Anterior cingulate cortex (tissue), 58 donors: ENCODE measurements at regions not wholly inside any gene's neighbourhood (a gene's known extent, or its start where the extent isn't known, plus 50 kb on each side); places are given as distances from the start of the nearest gene placed in this dataset.
"Not testable (repeated sequence)": the region's sequence is repeated elsewhere in the genome, so short reads cannot be mapped to it uniquely, and the experiment has no call there.

Experiments
- DNase-seq, 58 donors: peaks; one replicate each; lab custom pipeline; 2025; lab: John Stamatoyannopoulos, UW

DNA sequence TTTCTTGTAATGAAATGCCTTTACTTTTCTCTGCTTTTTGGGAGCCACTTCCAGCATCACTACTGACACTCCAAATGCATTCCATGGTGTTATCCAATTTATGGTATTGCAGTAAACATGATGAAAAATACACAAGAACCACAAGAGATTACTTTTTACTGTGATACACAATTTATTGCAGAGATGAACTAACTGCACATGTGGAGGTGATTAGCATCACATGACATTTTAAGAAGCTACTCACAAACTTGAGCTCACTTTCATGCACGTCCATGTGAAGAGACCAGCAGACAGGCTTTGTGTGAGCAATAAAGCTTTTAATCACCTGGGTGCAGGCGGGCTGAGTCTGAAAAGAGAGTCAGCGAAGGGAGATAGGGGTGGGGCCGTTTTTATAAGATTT lies 780.5 kb upstream of the GOT2 start:
- DNase-seq: no peak

DNA sequence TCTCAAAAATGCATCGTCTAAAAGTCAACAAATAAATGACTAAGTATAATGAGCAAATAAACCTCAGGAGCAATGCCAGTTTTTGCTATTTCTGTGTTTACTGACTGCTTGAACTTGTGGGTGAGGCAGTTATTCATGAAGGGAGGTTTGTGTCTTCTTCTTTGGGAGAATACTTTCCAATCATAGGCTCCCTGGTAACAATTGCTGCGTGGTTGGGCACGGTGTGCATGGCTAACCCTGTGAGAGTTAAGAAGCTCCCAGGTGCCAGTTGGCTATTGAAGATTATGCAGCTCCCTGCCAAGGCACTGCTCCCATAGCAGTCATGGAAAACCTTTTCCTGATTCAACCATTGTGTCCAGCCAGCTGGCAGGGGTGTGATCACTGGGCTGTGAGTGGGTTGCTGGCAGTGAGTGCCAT lies 775.9 kb upstream of the GOT2 start:
- peak in 43 of 58 donors; percentile 1 to 82 (median 33) for DNase-seq

DNA sequence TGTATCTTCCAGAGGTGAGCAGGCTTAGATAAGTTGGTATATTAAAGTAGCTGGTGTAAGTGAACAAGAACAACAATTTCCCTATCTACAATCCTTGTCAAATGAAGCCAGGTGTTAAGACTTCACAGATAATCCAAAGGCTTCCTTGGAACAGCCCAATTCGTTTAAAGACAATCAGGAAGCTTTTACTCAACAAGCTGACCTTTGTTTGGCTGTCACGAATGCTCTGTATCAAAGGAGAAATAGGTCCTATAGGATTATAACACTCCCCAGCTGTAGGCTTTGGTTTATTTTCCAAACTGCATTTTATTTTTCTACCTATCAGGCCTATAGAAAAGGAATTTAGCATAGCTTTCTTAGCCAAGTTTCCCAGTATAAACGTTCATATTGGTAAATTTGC lies 766.5 kb upstream of the GOT2 start:
- no peak for DNase-seq

DNA sequence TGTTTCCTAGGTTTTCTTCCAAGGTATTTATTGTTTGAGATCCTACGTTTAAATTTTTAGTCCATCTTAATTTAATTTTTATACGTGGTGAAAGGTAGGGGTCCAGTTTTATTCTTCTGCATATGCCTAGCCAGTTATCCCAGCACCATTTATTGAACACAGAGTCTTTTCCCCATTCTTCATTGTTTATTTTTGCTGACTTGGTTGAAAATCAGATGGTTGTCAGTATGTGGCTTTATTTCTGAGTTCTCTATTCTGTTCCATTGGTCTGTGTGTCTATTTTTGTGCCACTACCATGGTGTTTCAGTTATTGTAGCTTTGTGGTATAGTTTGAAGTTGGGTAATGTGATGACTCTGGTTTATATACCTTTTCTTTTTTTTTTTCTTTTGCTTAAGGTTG lies 753.0 kb upstream of the GOT2 start:
- no peak for DNase-seq

DNA sequence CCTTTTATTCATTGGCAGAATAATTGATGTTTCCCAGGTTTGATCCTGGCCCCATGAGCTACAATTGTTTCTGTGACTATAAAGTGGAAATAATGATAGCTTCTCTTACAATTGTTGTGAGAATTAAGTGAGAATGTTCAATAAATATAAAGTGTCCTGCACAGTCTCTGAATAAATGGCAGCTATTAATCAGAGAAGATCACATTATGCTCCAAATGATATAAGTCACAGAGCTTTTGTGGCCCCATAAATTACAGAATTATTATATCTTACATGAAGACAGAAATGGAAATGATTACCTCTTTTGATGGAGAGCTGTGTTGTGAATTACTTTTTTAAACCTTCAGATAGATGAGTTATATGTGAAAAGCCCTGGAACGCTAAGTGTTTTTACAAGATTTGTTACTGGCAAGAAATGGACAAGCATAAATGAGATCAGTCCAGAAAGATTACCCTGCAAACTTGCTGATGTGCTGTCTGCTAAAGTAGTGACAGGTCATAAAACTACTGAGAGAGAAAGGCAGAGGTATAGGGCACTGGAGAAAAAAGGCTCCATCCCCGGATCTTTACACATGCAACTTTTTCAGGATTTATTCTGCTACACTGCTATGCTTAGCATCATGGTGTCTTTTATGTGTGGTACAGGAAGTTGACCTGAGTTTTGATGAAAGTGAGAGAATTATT lies 750.9 kb upstream of the GOT2 start:
- DNase-seq: no peak

DNA sequence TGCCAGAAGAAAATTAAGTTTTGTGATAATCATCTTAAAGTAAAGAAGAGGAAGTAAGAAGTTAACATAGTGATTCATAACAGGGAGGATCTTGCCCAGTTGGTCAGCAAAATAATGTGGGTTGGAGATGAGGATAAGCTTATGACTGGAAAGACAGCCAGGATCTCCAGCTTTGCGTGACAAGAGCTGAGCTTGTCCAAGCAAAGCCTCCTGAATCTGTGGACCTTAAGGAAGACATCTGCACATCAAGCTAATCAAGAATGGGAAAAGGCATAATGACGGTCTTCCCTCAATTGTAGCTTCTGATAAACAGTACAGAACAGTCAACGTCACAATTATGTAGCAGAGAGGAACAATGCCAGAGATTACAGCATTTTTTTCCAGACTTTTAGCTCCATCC lies 744.7 kb upstream of the GOT2 start:
- no peak for DNase-seq

DNA sequence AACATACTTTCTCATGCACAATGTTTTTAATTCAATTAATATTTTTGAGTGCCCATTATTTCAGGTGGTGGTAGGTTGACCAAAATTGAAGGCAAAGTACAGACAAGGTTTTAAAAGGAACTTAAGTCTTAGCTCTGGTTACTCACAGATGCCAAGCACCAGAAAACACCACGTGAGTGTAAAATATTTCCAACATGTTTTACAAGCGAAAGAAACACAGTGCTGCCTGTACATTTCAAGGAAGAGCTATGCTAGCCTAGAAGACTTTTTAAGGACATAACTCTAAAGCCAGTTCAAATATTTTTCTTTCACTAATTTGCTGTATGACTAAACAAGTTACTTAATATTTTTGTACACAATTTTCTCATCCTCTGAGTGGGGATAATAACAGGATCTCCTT lies 736.4 kb upstream of the GOT2 start:
- no peak for DNase-seq

DNA sequence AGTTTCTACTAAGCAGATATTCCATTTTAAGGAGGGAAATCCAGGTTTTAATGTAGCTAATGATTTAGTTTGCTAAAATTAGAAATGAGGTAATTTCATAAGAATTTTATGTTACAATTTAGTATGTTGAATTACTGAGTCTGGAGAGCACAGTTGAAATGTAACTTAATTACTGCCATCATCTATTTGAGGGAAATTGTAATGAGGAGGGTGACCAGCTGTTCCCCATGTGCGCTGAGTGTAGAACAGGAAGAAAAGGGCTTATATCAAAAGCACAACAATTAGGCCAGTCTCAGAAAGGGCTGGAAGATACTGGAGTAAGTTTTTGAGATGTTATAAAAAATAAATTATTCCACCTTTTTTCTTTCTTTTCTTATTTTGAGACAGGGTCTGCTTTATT lies 735.1 kb upstream of the GOT2 start:
- no peak for DNase-seq

DNA sequence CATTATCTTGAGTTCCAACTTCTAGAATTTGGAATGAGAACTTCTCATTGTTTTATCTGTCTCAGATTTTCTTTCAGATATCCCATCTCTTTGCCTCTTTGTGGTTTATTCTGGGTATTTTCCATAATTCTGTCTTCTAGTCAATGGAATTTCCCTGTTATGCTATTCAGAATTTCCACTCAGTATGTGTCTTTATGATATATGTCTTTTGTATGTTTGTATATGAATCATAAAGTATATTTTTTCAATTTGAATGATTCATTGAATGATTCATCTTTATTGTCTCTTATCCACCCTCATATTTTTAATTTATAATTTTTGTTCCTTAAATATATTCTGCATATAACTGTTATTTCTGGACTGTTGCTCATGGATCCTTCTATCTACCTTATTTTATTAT lies 729.7 kb upstream of the GOT2 start:
- DNase-seq: no peak

DNA sequence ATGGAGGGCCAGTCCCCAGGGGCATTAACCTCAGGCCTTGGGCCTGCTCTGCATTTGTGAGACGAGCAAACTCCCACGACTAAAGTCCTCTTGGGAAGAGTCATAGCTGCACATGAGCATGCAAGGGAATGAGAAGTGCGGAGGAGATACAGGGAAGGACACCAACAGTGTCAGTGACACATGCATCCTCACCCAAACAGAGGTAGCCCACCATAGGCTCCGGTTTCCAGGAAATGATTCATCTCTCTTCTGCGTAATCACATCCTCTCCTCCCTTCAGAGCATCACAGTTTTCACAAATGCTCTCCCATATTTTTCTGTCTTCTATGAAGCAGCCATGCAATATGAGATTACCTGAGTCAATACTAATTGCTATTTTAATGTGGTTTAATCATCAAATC lies 725.7 kb upstream of the GOT2 start:
- DNase-seq: no peak

DNA sequence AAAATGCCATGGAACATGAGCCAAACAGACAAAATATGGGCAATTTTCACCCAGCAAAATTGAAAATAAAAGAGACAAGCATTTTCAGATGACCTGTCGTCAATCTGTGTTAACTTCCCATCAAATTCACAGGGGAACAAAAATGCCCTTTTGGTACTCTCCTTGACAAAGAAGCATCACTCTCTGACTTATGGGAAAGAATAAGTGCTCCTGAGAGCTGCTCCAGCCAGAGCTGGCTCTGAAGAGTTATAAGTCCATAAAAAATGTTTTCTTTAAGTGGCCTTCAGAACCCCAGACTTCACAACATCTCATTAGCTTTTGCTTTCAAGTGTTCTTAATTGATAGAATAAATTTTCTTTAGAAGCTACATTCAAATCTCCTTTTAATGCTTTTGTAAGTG lies 721.4 kb upstream of the GOT2 start:
- DNase-seq: no peak

DNA sequence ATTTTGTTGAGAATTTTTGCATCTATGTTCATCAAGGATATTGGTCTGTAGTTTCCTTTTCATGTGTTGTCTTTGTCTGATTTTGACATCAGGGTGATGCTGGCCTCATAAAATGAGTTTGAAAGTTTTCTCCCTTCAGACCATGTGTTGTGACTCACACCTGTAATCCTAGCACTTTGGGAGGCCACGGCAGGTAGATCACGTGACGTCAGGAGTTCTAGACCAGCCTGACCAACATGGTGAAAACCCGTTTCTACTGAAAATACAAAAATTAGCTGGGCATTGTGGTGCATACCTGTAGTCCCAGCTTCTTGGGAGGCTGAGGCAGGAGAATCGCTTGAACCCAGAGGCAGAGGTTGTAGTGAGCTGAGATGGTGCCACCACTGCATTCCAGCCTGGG lies 716.4 kb upstream of the GOT2 start:
- DNase-seq: not testable (repeated sequence)

DNA sequence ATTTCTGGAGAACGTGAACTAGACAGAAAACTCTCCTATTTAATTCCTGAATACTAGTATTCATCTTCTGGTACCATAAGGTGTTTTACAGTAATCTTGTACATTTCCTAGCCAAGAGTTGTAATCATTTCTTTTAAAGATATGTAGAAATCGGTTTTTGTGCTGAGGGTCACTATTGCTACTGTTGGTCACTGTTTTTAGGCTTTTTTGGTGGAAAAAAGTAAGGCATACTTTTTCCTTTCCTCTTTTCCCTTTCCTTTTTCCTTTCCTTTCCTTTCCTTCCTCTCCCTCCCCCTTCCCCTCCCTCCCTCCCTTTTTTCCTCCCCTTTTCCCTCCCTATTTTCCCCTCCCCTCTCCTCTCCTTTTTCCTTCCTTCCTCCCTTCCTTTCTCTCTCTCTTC lies 706.4 kb upstream of the GOT2 start:
- DNase-seq: no peak

DNA sequence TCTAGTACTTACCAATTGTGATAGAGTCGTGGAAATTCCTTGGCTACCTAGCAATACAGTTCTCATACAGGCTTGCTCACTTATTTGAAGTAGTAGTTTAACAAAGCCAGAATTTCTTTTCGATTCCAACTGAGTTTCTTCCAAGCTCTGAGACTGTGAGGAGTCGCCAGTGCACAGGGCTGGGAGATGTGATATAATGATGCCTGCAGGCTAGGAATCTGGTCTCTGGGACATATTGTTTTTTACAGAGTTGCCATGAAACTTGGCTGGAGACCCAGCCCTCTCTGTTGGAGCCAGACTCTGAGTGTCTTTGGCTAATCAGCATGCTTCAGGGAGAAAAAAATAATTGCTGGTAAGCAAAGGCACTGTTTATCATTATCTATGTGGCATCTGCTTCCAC lies 698.8 kb upstream of the GOT2 start:
- peak in 4 of 58 donors; percentile 1 to 10 (median 4) for DNase-seq

DNA sequence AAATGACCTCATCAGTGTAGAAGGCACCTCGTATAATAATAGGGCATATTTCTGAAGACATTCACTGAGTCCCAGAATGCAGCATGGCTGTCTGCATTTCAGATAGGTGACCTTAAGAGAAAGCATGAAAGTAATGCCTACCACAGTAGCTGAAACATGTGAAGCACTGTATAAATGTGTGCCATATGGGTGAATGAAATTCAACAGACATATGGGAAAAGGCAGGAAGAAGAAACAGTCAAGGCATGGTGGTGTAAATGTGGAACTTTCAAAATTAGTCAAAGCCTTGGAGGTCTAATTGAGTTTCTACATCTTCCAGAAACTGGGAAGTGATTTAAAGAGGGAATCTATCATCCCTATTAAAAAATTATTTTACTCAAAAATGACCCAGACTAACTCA lies 698.2 kb upstream of the GOT2 start:
- DNase-seq: no peak

DNA sequence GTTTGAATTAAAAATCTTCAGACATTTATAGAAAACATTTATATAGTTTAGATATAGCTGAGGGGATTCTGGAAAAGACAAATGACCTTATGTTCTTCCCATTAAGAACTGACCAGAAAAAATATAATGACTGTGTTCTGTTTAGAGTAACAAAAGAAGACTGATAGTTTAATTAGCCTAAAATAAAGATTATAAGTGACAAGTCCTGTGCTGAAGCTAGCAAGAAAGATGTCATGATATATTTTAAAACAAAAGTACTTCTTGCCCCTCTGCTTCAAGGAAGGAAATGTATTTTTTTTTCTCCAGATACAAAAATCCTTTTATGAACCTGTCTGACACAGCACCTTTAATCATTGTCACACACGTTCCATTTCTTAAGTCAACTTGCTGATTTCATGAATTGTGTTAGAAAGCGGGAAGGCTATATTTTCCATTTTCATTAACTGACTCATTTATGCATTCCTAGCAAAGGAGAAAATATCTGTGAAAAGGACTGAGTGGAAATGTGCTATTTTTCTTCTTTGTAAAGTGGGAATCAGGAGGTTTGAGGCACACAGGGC lies 690.7 kb upstream of the GOT2 start:
- no peak for DNase-seq

DNA sequence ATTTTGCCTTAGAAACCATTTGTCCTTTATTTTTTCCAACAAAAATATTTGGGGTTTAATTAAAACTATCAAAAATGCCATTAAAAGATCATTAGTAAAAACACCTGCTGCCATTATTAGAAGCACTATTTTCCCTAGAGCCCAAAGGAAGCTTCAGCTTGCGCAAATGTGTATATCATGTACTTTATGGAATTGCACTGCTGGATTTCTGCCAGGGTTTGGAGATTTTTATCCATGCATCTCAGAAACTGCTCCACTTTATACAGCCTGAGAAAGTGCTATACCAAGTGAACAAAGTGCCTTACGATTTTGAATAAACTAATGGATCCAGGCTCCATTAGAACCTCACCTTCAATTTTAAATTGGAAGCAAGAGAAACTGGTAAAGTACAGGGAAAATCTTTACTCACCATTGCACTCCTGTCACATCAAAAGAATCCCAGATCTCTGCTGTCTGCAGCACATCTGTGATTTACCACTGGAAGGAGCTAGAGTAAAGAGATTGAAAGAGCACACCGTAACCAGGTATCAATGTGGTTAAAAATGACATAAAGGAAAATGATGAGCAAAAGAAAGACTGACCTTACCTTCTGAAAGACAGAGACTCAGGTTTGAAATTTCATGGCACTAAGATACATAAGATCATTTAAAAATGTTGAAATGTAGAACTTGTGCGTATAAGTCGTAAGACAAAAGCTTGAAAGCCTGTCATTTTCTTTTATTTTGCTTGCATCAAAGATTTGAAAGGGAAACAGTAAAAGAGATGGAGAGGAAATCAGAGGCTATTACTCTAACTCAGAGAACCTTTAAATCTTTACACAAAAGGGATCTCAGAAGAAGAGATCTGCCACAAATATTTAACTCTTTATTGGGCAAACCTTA lies 678.1 kb upstream of the GOT2 start:
- DNase-seq: no peak

DNA sequence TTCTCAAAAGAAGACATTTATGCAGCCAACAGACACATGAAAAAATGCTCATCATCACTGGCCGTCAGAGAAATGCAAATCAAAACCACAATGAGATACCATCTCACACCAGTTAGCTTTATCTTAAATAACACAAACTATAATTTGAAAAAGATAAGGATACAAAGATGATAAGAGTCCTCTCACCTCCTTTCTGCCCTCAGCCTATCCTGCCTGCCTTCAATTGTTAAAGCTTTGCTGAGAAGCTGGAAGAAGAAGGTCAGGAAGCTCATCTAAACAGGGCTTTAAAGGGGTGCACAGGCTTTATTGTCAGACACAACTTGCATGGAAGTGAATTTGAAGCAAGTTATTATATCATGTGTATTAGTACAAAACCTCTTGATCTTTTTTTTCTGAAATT lies 676.3 kb upstream of the GOT2 start:
- no peak for DNase-seq

DNA sequence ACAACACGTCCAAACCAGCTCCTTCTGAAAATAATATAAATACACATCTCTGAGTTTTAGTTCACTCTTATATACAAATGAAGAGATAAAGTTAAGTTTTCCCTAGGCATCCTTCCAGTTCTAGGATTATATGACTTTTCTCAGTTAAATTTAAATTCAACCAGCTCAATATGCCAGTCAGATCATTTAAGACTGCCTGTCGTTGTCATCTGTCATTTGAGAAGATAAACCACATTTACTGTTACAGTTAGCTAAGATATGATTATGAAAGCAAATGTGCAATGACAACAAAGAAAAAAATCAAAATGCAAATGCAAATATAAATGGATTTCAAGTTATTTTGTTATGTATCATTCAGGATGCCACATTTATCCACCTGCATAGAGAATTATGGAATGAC lies 671.7 kb upstream of the GOT2 start:
- no peak for DNase-seq

DNA sequence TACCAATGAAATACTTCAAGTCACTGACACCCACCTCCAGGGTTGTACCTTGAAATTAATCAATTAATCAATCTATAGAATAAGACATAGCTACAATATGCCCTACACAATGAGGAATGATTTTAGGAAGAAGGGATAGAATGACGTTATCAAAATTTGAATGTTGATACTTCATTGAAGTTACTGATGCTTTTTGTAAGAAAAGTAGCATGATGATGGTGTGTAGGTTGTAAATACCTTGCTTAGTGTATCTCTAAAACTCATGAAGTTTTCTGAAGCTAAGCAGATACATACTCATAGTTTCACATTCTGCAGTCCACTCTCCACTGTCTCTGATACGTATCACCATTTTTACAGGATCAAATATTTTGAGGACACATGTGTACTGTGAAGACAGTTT lies 670.4 kb upstream of the GOT2 start:
- DNase-seq: no peak

DNA sequence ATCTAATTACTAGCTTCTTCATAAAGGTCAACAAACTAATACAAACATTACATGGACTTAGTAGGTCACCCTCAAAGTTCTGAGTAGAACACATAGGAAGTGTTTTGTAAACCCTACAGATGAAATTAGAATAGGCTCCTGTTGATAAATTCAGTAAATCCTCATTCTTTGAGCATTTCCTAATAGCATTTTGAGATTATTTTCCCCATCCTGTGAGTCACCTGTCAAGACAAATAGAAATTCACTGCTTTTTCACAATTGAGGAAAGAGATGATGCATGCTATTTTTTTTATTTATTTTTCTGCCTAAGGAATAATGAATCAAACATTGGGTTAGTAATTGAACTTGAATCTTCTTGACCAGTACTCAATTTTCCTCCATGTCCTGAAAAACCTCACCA lies 666.7 kb upstream of the GOT2 start:
- no peak for DNase-seq

DNA sequence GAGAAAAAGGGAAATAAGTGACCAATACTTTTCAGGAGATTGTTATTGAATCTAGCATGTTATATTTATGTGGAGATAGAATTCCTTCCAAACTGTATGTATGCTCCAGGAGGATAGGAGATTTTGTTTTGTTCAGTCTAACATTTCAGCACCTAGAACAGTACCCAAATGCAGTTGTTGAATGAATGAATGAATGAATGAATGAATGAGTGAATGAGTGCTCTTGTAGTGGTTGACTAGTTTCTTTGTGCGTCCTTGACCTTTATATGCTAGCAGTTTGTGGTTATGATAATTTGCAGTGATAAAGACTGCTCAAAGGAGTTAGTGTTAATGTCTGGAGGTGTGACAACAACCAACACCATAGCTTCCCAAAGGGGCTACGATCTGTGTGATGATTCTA lies 663.5 kb upstream of the GOT2 start:
- no peak for DNase-seq
